NCI-H1105 (cell line): ENCODE measurements at regions not wholly inside any gene's neighbourhood (a gene's known extent, or its start where the extent isn't known, plus 50 kb on each side); places are given as distances from the start of the nearest gene placed in this dataset.
"Not testable (repeated sequence)": the region's sequence is repeated elsewhere in the genome, so short reads cannot be mapped to it uniquely, and the experiment has no call there.

Experiments used
- DNase-seq: peaks from one replicate; lab custom pipeline; 2025; lab: John Stamatoyannopoulos, UW

- DNase-seq: no peak
Observed at GRCh38 chr2:239818531-239819011, 206.6 kb downstream of the NDUFA10 start.

- no peak for DNase-seq
Observed at GRCh38 chr2:239818086-239818485, 207.1 kb downstream of the NDUFA10 start.

- not testable (repeated sequence) for DNase-seq
Observed at GRCh38 chr2:239817468-239818031, 207.6 kb downstream of the NDUFA10 start.

GRCh38 chr2:239816576-239817467 is 208.3 kb downstream of the NDUFA10 start:
- DNase-seq: no peak

- no peak for DNase-seq
Observed at GRCh38 chr2:239815671-239816070, 209.5 kb downstream of the NDUFA10 start.

- no peak for DNase-seq
Observed at GRCh38 chr2:239814861-239815601, 210.1 kb downstream of the NDUFA10 start.

GRCh38 chr2:239814116-239814860 is 210.9 kb downstream of the NDUFA10 start:
- DNase-seq: no peak

GRCh38 chr2:239813261-239814115 is 211.7 kb downstream of the NDUFA10 start:
- no peak for DNase-seq

GRCh38 chr2:239811806-239812560 is 213.2 kb downstream of the NDUFA10 start:
- DNase-seq: no peak

- DNase-seq: no peak
Observed at GRCh38 chr2:239811111-239811781, 213.9 kb downstream of the NDUFA10 start.

- no peak for DNase-seq
Observed at GRCh38 chr2:239809391-239809790, 215.8 kb downstream of the NDUFA10 start.

GRCh38 chr2:239807568-239807967 is 217.6 kb downstream of the NDUFA10 start:
- DNase-seq: no peak

GRCh38 chr2:239806758-239807434 is 218.2 kb downstream of the NDUFA10 start:
- DNase-seq: no peak

- no peak for DNase-seq
Observed at GRCh38 chr2:239806276-239806675, 218.9 kb downstream of the NDUFA10 start.

- no peak for DNase-seq
Observed at GRCh38 chr2:239805414-239805813, 219.7 kb downstream of the NDUFA10 start.

- DNase-seq: no peak
Observed at GRCh38 chr2:239805043-239805329, 220.2 kb downstream of the NDUFA10 start.

GRCh38 chr2:239804161-239805042 is 220.7 kb downstream of the NDUFA10 start:
- DNase-seq: no peak

- DNase-seq: no peak
Observed at GRCh38 chr2:239803766-239804115, 221.4 kb downstream of the NDUFA10 start.
